SW480 (cell line): ENCODE measurements at regions not wholly inside any gene's neighbourhood (a gene's known extent, or its start where the extent isn't known, plus 50 kb on each side); places are given as distances from the start of the nearest gene placed in this dataset.
A peak's percentile ranks its signal among the peaks of the same experiment; 100 is the strongest.

ENCODE experiments used
- DNase-seq: peaks from one replicate; pipeline ENCODE4 v3.0.0-alpha.2; 2016; ENCODE audit warnings: low spot score

DNA sequence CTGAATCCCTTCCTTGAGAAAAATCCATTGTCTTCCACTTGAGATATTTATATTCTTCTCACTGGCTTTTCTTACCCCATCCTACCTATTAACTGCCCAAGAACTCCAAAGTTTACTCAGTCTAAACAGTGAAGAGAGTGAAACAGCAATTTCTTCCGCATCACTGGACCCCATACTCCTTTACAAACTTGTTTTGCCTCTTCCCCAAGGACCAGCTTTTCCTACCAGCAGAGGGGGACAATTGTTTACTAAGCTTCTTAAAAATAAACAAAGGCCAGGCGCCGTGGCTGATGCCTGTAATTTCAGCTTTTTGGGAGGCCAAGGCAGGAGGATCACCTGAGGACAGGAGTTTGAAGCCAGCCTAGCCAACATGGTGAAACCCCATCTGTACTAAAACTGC, 52.0 kb downstream of the LRATD1 start:
- no peak for DNase-seq

DNA sequence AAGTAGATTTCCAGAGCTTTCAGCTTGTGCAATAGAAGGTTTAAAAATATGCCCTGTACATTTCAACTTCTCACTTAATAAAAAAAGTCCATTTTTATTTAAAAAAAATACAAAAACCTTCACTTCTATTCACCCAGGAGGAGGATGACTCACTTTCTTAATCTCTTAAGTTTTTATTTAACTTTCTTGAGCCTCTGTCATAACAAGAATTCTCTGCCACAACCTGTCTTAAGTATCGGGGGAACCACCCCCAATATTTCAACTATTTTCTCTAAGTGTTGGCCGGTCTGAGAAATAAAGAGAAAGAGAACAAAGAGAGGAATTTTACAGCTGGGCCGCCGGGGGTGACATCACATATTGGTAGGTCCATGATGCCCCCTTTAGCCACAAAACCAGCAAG, 58.4 kb downstream of the LRATD1 start:
- DNase-seq, result no peak

DNA sequence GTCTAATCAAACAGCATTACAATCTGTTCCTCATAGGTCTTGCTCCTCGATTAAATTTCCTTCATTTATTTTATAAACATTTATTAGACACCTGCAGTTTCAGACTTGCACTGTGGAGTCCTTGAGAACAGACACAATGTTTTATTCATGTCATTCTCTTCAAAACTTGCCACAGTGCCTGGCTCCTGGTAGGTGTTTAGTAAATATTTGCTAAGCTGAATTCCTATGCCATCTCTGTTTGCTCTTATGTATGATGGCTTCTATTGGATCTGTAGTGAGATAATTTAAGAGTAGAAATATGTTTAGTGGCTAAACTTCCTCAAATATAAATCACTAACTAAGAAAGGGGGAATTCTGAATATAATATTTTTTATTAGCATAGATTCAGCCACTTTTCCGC, 61.4 kb downstream of the LRATD1 start:
- DNase-seq, result no peak

DNA sequence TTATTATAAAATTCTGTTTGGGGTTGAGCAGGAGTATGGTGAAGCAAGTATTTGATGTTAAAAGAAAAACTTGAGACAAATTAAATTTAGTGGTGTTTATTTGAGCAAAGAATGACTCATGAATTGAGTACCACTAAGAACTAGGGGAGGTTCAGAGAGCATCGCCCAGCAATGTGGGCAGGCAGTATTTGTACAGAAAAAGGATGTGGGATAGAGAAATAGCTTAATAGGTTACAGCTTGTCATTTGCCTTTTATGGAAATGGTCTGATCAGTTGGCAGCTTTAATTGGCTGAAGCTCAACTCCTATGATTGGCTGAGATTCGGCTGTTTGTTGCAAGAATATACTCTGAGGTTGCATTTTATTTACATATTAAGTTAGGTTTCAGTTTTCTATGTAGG, 68.2 kb downstream of the LRATD1 start:
- peak; percentile 7 for DNase-seq

DNA sequence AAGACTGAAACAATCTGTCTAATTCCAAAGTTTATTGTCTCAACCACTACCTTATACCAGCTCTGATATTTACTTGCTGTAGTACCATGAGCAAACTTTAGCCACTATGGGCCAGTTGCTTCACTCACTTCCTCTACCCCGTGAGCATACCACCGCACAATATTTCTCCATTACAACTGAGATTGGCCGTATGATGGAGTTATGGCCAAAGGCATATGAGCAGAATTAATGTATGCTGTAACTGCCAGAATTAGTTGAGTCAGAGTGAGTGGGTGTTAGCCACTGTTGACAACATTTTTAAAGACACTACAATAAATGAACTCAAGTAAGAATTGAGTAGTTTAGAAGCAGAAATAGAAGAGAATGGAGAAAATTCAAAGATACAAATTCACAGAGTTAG, 69.7 kb downstream of the LRATD1 start:
- no peak for DNase-seq

DNA sequence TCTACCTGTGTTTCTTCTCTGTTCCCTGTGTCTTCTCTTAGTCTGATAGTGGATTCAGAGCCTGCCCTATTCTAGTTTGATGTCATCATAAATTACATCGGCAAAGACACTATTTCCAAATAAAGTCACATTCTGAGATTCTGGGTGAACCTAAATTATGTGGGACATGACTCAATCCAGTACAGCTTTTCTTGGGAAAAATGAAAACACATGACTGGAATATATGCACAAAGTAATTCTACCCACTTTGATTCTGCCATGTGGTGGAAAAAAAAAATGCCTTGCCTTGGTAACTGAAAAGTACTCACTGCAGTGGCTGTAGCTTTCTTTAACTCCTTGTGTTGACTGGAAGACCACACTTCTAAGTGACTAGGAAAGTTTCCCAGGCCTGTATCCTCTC, 73.7 kb downstream of the LRATD1 start:
- DNase-seq, result no peak

DNA sequence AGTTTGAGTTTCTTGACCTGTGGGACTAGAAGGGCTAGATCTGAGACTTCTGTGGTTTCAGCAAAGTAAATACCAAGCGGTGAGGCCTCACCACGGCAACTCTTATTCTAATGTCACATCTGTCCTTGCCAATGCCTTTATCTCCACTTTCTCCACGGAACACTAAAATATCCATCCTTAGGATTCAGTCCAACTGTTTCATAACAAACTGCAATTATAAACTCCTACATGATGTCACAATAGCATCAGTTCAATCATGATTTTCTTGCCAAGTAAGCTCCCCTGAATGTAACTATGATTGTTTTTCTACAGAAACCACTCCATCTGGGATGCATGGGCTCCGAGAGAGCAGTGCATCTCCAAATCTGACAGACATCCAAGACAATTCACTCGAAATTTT, 79.6 kb downstream of the LRATD1 start:
- no peak for DNase-seq

DNA sequence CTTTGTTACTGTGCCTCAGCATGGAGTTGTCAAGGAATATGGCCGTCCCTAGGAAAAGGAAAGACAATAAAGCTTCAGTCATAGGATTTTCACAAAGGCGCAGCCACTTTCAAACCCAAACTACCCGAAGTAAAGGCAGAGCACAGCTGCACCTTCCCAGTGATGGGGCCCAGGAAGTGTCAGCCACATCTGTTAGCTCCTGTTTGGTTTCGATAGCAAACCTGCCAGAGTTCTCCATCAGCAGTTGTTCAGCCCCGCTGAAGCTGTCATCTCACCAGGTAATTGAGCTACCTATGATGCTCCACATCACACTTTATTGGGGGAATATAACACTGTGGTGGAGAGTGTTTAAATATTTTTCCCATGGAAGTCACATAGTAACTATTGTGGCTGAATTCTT, 80.7 kb downstream of the LRATD1 start:
- DNase-seq, result no peak

DNA sequence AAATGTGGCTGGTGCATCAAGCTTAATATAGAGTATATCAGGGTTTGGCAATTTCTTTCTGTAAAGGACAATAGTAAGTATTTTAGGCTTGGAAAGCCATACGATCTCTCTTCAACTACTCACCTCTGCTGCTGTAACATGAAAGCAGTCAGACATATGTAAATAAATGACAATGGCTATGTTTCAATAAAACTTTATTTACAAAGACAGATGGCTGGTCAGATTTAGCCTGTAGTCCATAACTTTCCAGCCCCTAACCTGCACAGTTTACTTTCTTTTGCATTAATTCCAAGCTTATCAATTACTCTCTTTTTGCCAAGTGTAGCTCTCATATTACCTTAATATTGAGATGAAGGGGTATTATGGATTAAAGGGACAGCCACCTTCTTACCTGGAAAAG, 83.1 kb downstream of the LRATD1 start:
- DNase-seq, result no peak

DNA sequence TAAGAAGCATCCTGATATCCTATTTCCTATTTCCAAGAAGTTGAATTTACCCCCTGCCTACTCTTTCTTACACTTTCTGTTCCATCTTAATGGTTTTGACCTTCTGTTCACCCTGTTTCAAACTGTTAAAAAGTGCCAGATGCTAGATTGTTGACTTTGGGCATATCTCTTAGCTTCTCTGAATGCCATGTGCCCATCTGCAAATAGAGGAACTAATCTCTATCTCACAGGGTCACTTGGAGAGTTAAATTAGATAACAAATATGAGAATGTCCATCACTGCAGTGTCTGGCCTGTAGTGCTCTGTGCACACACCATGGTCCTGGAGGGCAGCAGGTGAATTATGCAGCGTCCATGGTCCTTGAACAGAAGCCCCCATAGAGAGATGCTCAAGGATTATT, 83.8 kb downstream of the LRATD1 start:
- no peak for DNase-seq

DNA sequence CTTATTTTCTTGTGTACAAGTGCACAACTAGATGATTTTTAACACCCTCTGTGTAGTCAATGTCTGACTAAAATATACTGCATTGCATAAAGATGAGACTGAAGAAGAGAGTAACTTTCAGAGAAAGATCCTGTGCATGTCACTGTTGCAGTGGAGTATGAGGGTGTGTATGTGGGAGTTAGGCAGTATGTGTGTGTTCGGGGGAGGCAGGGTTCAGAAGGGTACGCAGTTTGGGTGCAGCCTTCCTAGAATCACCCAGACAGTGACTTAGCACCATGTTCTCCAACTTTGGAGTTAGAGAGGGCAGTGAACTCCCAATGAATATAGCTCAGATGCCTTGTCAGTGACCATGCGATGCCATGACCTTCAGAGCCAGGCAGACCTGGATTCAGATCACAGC, 84.6 kb downstream of the LRATD1 start:
- no peak for DNase-seq

DNA sequence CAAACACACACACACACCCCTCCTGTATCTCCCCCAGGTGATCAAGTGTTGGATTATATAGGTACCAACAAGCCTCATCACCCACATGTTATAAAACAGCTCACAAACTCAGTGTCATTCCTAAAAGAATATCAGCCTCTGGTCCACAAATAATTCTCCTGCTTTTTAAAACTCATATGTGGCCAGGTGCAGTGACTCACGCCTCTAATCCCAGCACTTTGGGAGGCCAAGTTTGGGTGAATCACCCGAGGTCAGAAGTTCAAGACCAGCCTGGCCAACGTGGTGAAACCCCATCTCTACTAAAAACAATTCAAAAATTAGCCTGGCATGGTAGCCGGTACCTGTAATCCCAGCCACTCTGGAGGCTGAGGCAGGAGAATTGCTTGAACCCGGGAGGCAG, 87.8 kb downstream of the LRATD1 start:
- no peak for DNase-seq

DNA sequence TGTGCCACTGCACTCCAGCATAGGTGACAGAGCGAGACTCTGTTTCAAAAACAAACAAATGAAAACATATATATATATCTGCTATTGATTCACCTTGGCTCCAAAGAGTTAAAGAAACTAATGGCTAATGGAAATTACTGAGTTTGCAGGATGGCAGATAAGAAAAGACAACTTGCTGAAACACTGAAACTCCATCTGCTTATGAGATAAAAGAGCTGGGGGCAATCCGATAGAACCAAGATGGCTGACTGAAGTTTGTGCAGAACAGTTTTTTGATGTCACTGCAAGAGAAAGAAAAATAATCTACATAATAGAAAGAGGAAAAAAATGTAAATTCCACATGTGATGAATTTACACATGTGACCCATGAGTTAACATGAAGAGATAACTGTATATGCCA, 88.2 kb downstream of the LRATD1 start:
- no peak for DNase-seq

DNA sequence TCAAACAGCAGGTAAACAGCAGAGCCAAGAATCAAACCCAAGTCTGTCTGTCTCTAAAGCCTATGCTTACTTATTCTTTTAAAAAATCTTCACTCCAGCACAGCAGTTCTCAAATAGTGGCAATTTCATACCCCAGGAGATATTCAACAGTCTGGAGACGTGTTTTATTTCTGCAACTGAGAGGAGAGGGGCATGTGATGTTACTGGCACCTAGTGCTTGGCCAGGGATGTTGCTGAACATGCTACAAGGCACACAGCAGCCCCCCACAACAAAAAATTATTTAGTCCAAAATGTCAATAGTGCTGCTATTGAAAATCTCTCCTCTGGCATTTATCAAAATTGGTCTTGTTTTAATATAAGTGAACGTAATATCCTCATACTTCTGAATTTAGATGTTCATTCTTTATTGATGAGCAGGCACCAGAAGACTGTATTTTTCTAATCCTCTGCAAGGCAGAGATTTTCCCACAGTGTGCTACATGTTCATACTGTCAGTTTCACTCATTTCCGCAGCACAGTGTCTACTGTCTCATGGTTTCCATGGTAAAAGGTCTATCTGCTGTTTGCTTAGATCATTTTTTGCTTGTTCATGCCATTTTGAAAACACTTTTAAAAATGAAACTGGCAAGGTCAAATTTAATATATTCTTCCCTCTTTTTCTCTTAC, 90.5 kb downstream of the LRATD1 start:
- no peak for DNase-seq

DNA sequence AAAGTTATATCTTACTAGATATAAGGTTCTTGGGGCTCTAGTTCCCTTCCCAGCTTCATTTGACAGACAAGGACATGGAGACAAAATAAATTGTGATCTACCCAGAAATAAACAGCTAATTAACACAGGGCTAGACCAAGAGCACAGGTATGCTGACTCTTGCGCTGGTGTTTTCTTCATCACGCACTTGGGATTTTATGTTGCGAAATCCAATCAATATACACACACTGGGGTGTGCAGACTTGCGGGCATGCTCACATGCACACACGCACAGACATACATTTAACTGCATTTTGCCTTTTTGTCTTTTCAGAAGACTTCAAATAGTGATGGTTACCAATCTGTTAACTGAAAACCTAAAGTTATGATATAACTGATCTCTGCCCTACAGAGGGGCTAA, 91.2 kb downstream of the LRATD1 start:
- no peak for DNase-seq

DNA sequence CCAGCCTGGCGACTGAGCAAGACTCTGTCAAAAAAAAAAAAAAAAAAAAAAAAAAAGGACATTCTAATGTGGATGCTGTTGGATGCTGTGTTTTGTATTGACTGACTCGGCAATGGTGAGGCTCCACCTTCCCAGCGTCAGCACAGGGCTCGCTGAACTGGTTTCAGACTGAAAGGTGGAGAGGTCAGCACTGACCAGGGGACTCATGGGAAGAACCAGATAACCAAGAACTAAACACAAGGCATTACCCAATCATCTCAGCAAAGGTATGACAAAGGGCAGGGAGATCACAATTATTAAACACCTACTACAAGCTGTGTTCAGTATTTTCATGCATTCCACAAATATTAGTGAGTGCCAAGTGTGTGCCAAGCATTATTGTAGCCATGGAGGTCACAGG, 103.2 kb downstream of the LRATD1 start:
- DNase-seq, result no peak

DNA sequence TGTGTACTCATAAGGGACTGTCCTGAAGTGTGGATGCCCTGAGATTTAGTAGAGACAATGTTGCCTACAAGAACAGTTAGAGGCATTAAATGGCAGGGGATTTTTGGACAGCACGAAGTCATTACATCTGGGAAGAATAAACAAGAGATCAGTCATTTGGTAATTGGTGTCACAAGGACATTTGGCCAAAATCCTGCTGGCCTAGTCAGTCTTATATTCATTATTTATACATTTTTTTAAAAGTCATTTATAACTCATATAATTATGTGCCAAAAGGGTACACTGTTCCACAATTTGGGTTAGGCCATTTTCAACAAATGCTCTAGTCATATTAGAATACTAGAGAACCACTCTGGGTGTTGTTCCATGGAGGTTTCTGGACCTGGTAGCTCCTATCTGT, 104.7 kb downstream of the LRATD1 start:
- DNase-seq, result no peak

DNA sequence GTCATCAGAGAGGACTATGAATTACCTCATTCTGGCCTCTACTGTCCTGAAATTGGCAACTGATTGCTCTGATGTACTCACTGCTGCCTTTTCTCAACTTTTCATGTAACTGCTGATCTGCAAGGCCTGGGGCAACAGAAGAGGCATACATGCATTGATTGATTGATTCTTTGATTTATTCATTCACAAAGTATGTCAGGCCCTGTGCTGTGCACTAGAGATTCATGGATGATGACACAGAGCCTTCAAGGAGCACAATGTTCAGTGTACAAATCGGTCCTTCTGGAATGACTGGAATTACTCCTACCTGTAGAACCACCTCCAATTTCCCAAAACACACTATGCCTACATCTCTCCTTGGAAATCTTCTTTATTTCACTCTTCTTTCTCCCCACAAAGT, 111.3 kb downstream of the LRATD1 start:
- no peak for DNase-seq

DNA sequence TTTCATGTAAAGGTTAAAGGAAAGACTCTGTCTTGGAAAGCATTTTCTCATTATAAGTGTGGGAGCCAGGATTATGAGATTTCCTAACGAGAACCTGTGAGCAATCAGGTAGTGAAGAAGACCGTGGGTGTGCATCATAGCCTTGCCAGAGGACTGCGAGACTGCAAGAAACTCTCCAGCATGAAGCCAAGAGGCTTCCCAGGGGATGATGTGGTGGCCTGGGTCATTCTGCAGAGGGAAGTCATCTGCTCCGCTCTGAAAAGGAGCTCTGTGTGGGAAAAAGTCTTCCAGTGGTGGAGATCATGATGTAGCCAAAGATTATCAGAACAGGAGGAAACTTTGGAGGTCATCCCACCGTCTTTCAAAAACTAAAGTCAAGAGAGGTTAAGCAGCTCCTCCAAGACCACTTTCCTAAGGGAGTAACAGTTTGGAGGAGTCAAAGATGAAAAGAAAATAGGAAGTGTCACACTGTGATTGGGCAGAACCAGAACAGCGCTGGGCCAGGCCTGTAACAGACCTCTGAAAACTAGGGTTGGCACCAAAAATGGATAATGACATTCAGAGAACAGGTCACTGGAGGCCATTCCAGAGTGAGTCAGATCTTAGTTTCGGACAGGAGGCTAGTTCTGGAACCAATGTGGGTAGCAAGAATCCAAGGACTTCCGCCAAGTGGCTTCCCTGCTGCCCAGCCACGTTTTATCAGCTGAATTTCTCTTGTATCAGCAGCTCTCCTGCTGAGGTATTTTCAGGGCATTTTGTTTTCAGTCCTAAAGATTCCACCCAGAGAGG, 113.0 kb downstream of the LRATD1 start:
- DNase-seq, result no peak

DNA sequence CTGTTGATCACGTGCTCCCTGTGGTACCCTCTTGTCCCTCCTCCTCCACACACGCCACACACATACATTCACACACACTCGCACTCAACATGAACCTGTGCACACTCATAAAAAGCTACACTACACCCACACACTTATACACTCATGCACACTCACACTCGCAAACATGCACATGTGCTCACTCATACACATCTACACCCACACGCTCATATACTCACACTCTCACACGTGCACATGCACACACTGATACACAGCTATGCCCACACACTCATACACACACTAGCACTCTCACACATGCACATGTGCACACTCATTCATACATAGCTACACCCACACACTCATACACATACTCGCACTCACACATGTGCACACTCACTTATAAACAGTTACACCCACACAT, 113.6 kb downstream of the LRATD1 start:
- no peak for DNase-seq

DNA sequence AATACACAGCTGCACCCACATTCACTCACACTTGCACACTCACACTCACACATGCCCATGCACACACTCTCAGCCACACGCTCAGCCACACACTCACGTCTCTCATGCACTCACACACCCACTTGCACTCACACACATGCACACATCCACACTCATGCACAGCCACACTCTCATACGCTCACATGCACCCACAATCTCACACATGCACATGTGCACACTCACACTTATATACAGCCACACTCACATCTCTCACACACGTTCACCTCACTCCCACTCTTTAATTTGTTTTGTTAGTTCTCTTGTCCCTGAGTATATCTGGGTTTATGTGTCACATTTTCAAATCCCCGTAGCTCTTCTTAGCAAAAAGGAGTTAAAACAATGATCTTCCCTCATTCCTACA, 114.9 kb downstream of the LRATD1 start:
- no peak for DNase-seq

DNA sequence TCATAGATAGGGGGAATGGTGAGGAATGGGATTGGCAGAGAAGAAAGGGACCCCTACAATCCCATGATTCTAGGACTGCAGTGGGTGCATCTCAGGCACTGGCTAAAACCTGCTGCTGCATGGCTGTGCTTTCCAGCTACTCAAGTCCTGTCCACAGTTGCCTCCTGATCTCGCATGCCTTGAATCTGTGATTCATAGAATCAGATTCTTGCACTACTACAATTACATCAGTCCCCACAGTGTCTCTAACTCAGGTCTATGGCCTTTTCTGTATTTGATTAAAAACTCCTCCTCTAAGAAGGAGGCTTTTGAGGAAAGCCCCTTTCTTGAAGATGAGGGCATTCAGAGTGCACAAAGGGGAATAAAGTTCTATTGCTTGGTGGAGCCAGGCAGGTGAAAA, 117.4 kb downstream of the LRATD1 start:
- DNase-seq, result no peak

DNA sequence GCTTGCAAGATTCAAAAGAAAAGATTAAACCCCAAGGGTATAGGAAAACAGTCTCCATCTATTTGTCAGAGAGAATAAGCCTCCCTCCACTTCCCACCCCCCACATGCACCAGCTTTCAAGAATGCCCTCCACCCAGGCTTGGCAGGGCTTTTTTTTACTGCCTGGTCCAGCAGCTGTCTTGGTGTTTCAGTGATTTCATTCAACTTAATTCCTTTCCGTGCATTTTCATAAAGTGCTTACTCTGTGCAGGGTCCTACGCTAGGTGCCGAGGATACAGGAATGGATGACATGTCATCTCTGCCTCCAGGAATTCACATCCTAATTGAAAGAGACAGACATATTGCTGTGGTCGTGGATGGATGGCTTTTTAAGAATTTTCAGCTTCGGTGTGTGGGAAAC, 117.9 kb downstream of the LRATD1 start:
- no peak for DNase-seq

DNA sequence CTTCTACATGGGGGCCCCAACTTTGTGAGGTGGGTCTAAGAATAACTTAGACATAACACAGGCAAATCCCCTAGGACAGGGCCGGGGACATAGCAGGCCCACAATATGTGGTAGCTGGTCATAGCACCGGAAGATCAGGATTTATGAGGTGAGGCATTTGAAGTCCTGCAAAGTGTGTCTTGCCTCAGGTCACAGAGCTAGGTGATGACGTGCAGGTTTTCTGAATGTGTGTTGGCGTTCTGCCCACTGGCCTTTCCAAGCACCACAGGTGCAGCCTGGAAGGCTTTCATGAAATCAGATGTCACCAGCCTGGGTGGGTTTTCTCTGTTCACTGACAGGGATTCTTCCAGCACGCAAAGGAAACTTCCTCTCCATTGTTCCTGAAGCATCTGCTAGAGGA, 119.1 kb downstream of the LRATD1 start:
- DNase-seq, result no peak
